Cardiac muscle cell (in vitro differentiated cells and primary cell): ENCODE measurements at regions not wholly inside any gene's neighbourhood (a gene's known extent, or its start where the extent isn't known, plus 50 kb on each side); places are given as distances from the start of the nearest gene placed in this dataset.

Experiments used
- DNase-seq, 2 donors: peaks; one replicate each; pipeline versions ENCODE4 v3.0.0 to v3.0.0-alpha.2; 2010 to 2017; ENCODE audit warnings: low read depth in 1 of 2, low spot score in 1 of 2
- H3K27ac ChIP-seq: fragments of 200-600 bp; sonication (generic); 2 replicates; pipeline ENCODE4 v1.5.1; 2016
- H3K27me3 ChIP-seq: fragments of 200-600 bp; sonication (generic); 2 replicates; pipeline ENCODE4 v1.6.0; 2016; ENCODE audit warnings: control low read depth
- H3K36me3 ChIP-seq: fragments of 200-600 bp; sonication (generic); 2 replicates; pipeline ENCODE4 v1.5.1; 2016; ENCODE audit warnings: control low read depth
- H3K4me1 ChIP-seq: fragments of 200-600 bp; sonication (generic); 2 replicates; pipeline ENCODE4 v1.8.1; 2017; ENCODE audit warnings: low read depth, mild to moderate bottlenecking, mixed run types
- H3K4me3 ChIP-seq: fragments of 200-600 bp; sonication (generic); 2 replicates; pipeline ENCODE4 v1.5.1; 2016; ENCODE audit warnings: mild to moderate bottlenecking
- H3K9me3 ChIP-seq: fragments of 200-600 bp; sonication (generic); 2 replicates; pipeline ENCODE4 v1.5.1; 2017; ENCODE audit warnings: low read depth, mild to moderate bottlenecking, control low read depth
- TF ChIP-seq, protein P1 (sequence below): IDR thresholded peaks from 2 replicates; pipeline ENCODE4 v1.5.1; 2012; ENCODE audit warnings: low read depth, mild to moderate bottlenecking, low read length

- no peaks in the 10 kb centered on the region for H3K9me3 ChIP-seq
- TF ChIP-seq, protein P1, sequence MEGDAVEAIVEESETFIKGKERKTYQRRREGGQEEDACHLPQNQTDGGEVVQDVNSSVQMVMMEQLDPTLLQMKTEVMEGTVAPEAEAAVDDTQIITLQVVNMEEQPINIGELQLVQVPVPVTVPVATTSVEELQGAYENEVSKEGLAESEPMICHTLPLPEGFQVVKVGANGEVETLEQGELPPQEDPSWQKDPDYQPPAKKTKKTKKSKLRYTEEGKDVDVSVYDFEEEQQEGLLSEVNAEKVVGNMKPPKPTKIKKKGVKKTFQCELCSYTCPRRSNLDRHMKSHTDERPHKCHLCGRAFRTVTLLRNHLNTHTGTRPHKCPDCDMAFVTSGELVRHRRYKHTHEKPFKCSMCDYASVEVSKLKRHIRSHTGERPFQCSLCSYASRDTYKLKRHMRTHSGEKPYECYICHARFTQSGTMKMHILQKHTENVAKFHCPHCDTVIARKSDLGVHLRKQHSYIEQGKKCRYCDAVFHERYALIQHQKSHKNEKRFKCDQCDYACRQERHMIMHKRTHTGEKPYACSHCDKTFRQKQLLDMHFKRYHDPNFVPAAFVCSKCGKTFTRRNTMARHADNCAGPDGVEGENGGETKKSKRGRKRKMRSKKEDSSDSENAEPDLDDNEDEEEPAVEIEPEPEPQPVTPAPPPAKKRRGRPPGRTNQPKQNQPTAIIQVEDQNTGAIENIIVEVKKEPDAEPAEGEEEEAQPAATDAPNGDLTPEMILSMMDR, result no peak
- H3K27me3 ChIP-seq, result no peaks in the 10 kb centered on the region
- H3K36me3 ChIP-seq, result no peaks in the 10 kb centered on the region
- DNase-seq, result no peak
- no peak overlapping the region for H3K27ac ChIP-seq
- H3K4me1 ChIP-seq, result no peaks in the 10 kb centered on the region
- no peak overlapping the region for H3K4me3 ChIP-seq
Measured at GRCh38 chr6:66796987-66797386, 1090.0 kb upstream of the EYS start.

GRCh38 chr6:66788579-66788978, 1081.6 kb upstream of the EYS start:
- H3K36me3 ChIP-seq, result no peaks in the 10 kb centered on the region
- H3K27ac ChIP-seq, result no peak overlapping the region
- no peak for DNase-seq
- H3K27me3 ChIP-seq, result no peaks in the 10 kb centered on the region
- TF ChIP-seq, protein P1, result no peak
- no peak overlapping the region for H3K4me3 ChIP-seq
- no peaks in the 10 kb centered on the region for H3K9me3 ChIP-seq
- no peaks in the 10 kb centered on the region for H3K4me1 ChIP-seq

- Histone ChIP-seq H3K27me3 (no peaks in the 10 kb centered on the region), H3K4me1 (no peaks in the 10 kb centered on the region), H3K36me3 (no peaks in the 10 kb centered on the region), H3K9me3 (no peaks in the 10 kb centered on the region), H3K27ac (no peak overlapping the region), H3K4me3 (no peak overlapping the region)
- peak in 1 of 2 donors; percentile 86 for DNase-seq
- TF ChIP-seq, protein P1, result no peak
Measured at GRCh38 chr6:66772800-66773199, 1065.8 kb upstream of the EYS start.

- Histone ChIP-seq H3K4me1 (no peaks in the 10 kb centered on the region), H3K27me3 (no peaks in the 10 kb centered on the region), H3K9me3 (no peaks in the 10 kb centered on the region), H3K36me3 (no peaks in the 10 kb centered on the region), H3K27ac (no peak overlapping the region), H3K4me3 (no peak overlapping the region)
- TF ChIP-seq, protein P1, result no peak
- peak in 1 of 2 donors; percentile 56 for DNase-seq
Measured at GRCh38 chr6:66771626-66772025, 1064.6 kb upstream of the EYS start.

- H3K27ac ChIP-seq, result no peak overlapping the region
- DNase-seq, result no peak
- no peak overlapping the region for H3K4me3 ChIP-seq
- TF ChIP-seq, protein P1, result no peak
- no peaks in the 10 kb centered on the region for H3K4me1 ChIP-seq
- no peaks in the 10 kb centered on the region for H3K9me3 ChIP-seq
- no peaks in the 10 kb centered on the region for H3K27me3 ChIP-seq
- H3K36me3 ChIP-seq, result no peaks in the 10 kb centered on the region
Measured at GRCh38 chr6:66751630-66752029, 1044.6 kb upstream of the EYS start.

GRCh38 chr6:66740346-66740745, 1033.3 kb upstream of the EYS start:
- no peaks in the 10 kb centered on the region for H3K4me1 ChIP-seq
- H3K27me3 ChIP-seq, result no peaks in the 10 kb centered on the region
- no peaks in the 10 kb centered on the region for H3K36me3 ChIP-seq
- H3K4me3 ChIP-seq, result no peak overlapping the region
- no peak overlapping the region for H3K27ac ChIP-seq
- no peak for DNase-seq
- H3K9me3 ChIP-seq, result no peaks in the 10 kb centered on the region
- TF ChIP-seq, protein P1, result no peak
